ENCODE measurements at regions not wholly inside any gene's neighbourhood (a gene's known extent, or its start where the extent isn't known, plus 50 kb on each side); places are given as distances from the start of the nearest gene placed in this dataset.
A peak's percentile ranks its signal among the peaks of the same experiment; 100 is the strongest.

DNA sequence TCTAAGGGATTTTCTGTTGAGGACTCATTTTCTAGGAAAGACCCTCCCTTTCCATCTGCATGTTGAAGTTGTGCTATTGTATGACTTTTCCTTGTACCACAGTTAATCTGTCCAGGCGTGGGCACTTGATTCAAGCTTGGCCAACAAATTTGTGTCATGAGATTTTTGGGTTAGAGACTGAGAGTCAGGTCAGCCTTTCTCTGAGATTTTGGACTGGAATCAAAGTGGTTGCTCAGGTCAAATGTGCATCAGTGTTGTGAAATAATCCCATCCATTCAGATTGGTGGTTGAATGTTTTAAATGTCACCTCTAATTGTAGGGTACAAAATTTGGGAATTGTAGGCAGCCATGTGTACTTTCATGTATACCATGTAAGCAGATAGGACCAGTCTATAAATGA is 545.2 kb upstream of the IGFBP7 start:
- H3K4me1 Mint-ChIP-seq = no peaks in the 10 kb centered on the region
- DNase-seq (no peak), ATAC-seq (ENCODE audit: low read depth in 2 of 2) (no peak)
- H3K27me3 Mint-ChIP-seq = no peaks in the 10 kb centered on the region
- no peaks in the 10 kb centered on the region for H3K9me3 ChIP-seq (ENCODE audit: control insufficient read depth in 2 of 2, low read length in 2 of 2)
- H3K27ac ChIP-seq (ENCODE audit: insufficient read depth, low read length, poor library complexity, severe bottlenecking) = no peak overlapping the region
- no peaks in the 10 kb centered on the region for H3K27me3 ChIP-seq (ENCODE audit: control insufficient read depth, insufficient read depth, low read length)
- H3K4me3 Mint-ChIP-seq = no peak overlapping the region
- H3K36me3 ChIP-seq (ENCODE audit: control insufficient read depth, insufficient read depth, low read length) = no peaks in the 10 kb centered on the region
- H3K36me3 Mint-ChIP-seq = no peaks in the 10 kb centered on the region
- no peak overlapping the region for H3K4me3 ChIP-seq (ENCODE audit: low read depth, low read length)
- H3K27ac Mint-ChIP-seq = peak overlapping the region in 1 of 3 donors; percentile 70
- H3K9me3 Mint-ChIP-seq = peaks cover 0 to 7% (median 5%) of the 10 kb centered on the region in 7 donors
- no peaks in the 10 kb centered on the region for H3K4me1 ChIP-seq (ENCODE audit: control insufficient read depth, insufficient read depth, low read length, poor library complexity, severe bottlenecking)

DNA sequence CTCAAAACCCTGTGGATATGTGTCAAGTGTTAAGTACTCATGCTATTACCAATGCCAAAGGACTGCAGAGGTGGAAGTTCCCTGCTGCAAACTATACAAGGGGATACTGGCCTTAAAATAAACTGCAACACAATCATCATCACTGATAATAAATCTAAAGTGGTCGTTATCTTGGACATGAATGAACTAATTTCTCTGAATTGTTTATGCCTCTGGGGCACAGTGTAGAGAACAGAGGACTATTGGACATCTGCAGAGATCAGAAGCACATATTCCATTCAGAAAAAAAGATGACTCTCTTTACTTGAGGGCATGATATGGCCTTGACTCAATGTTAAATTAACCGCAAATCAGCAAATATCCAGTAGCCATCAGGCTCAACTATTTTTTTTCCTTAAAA is 542.6 kb upstream of the IGFBP7 start:
- H3K9me3 ChIP-seq (ENCODE audit: control insufficient read depth in 2 of 2, low read length in 2 of 2) = no peaks in the 10 kb centered on the region
- no peaks in the 10 kb centered on the region for H3K27me3 ChIP-seq (ENCODE audit: control insufficient read depth, insufficient read depth, low read length)
- no peak overlapping the region for H3K4me3 Mint-ChIP-seq
- no peaks in the 10 kb centered on the region for H3K36me3 ChIP-seq (ENCODE audit: control insufficient read depth, insufficient read depth, low read length)
- H3K27ac Mint-ChIP-seq = no peak overlapping the region
- DNase-seq = no peak
- H3K36me3 Mint-ChIP-seq = no peaks in the 10 kb centered on the region
- no peak overlapping the region for H3K4me3 ChIP-seq (ENCODE audit: low read depth, low read length)
- no peak for ATAC-seq (ENCODE audit: low read depth in 2 of 2)
- H3K4me1 ChIP-seq (ENCODE audit: control insufficient read depth, insufficient read depth, low read length, poor library complexity, severe bottlenecking) = no peaks in the 10 kb centered on the region
- H3K4me1 Mint-ChIP-seq = no peaks in the 10 kb centered on the region
- H3K9me3 Mint-ChIP-seq = peaks cover 0 to 5% (median 4%) of the 10 kb centered on the region in 7 donors
- no peak overlapping the region for H3K27ac ChIP-seq (ENCODE audit: insufficient read depth, low read length, poor library complexity, severe bottlenecking)
- H3K27me3 Mint-ChIP-seq = no peaks in the 10 kb centered on the region

DNA sequence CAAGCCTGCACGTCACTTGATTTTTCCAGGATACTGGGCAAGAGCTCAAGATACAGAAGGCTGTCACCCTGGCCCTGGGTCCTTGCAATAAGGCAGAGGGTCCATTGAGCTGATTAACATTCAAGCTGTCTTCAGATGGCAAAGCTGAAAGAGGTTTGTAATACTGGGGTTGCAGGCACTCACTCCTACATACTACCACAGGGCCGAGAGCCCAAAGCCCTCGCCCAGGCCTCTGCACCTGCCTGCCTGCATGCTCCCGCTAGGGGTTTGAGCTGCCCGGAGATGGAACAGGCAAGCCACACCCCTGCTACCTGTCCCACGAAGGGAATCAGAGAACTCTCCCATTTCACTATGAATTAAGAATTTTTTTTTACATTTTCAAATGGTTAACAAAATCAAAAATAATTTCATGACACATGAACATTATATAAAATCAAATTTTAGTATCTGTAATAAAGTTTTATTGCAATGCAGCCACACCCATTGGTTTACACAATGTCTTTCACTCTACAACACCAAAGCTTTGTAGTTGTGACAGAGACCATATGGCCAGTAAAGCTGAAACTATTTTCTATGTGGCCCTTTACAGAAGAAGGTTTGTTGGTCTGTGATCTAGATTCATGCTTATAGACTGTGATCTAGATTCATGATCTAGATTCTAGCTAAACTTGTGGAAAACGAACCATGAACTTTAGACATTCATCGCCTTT is 530.4 kb upstream of the IGFBP7 start:
- H3K4me1 ChIP-seq (ENCODE audit: control insufficient read depth, insufficient read depth, low read length, poor library complexity, severe bottlenecking) = no peaks in the 10 kb centered on the region
- ATAC-seq (ENCODE audit: low read depth in 2 of 2) (no peak), DNase-seq (no peak)
- no peak overlapping the region for H3K27ac ChIP-seq (ENCODE audit: insufficient read depth, low read length, poor library complexity, severe bottlenecking)
- H3K27me3 ChIP-seq (ENCODE audit: control insufficient read depth, insufficient read depth, low read length) = no peaks in the 10 kb centered on the region
- no peaks in the 10 kb centered on the region for H3K27me3 Mint-ChIP-seq
- no peaks in the 10 kb centered on the region for H3K4me1 Mint-ChIP-seq
- H3K9me3 ChIP-seq (ENCODE audit: control insufficient read depth in 2 of 2, low read length in 2 of 2) = no peaks in the 10 kb centered on the region
- H3K9me3 Mint-ChIP-seq = peaks cover 0 to 3% (median 0%) of the 10 kb centered on the region in 7 donors
- H3K36me3 Mint-ChIP-seq = no peaks in the 10 kb centered on the region
- no peak overlapping the region for H3K4me3 ChIP-seq (ENCODE audit: low read depth, low read length)
- no peak overlapping the region for H3K27ac Mint-ChIP-seq
- no peaks in the 10 kb centered on the region for H3K36me3 ChIP-seq (ENCODE audit: control insufficient read depth, insufficient read depth, low read length)
- no peak overlapping the region for H3K4me3 Mint-ChIP-seq

DNA sequence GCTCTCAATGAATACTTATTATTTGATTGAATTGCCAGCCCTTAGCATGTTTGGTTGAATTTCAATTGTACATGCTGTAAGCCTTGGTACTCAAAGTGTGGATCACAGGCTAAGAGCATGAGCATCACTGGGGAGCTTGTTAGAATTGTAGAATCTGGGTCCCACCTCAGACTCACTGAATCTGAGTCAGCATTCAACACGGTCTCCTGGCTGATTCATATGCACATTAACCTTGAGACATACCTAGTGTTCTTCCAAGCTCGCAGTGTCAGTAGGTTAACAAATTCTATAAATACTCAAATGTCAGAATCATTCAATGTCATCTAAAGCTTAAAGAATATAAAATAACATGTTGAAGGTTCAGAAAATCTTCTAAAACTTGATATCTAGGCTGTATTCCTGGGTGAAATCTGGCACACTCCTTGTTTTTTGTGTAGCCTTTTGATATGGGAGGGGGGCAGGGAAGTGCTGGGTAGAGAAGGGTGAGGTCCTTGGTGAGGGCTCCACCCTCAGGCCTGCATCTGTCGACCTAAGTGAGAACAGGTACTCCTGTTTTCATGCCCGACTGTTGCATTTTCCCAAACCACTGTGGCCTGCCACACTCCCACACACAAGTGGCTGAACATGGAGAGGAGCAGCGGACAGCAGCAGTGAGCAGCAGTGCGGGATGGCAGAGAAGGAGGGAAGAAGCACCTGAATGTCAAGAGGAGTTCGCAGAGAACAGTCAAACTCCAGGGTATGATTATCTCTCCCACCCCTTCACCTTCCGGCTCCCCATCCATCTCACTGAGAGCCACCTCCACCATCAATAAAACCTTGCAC is 529.6 kb upstream of the IGFBP7 start:
- H3K36me3 Mint-ChIP-seq = no peaks in the 10 kb centered on the region
- ATAC-seq (ENCODE audit: low read depth in 2 of 2) (no peak), DNase-seq (no peak)
- no peaks in the 10 kb centered on the region for H3K9me3 ChIP-seq (ENCODE audit: control insufficient read depth in 2 of 2, low read length in 2 of 2)
- H3K27ac Mint-ChIP-seq = no peak overlapping the region
- H3K4me3 ChIP-seq (ENCODE audit: low read depth, low read length) = no peak overlapping the region
- H3K4me3 Mint-ChIP-seq = no peak overlapping the region
- no peaks in the 10 kb centered on the region for H3K27me3 Mint-ChIP-seq
- H3K4me1 ChIP-seq (ENCODE audit: control insufficient read depth, insufficient read depth, low read length, poor library complexity, severe bottlenecking) = no peaks in the 10 kb centered on the region
- no peaks in the 10 kb centered on the region for H3K36me3 ChIP-seq (ENCODE audit: control insufficient read depth, insufficient read depth, low read length)
- H3K27me3 ChIP-seq (ENCODE audit: control insufficient read depth, insufficient read depth, low read length) = no peaks in the 10 kb centered on the region
- no peak overlapping the region for H3K27ac ChIP-seq (ENCODE audit: insufficient read depth, low read length, poor library complexity, severe bottlenecking)
- H3K4me1 Mint-ChIP-seq = no peaks in the 10 kb centered on the region
- peaks cover 0 to 3% (median 0%) of the 10 kb centered on the region in 7 donors for H3K9me3 Mint-ChIP-seq

DNA sequence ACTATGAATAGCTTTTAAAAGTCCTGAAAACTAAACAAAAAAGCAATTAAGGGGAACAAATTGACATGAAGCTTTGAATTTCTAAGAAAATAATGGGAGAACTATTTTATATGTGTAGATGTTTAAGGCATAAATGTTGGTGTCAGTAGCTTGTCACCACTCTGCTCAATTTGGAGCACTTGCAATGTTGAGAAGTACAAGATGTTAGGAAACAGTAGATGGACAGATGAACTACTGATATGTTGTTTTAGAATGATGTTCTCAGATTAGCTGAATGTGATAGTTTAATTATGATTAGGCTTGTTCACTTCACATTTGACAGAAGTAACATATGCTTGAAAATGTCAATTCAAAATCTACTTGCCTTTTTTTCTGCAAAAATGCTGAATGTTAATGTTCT is 525.7 kb upstream of the IGFBP7 start:
- ATAC-seq (ENCODE audit: low read depth in 2 of 2) = no peak
- no peaks in the 10 kb centered on the region for H3K36me3 Mint-ChIP-seq
- no peaks in the 10 kb centered on the region for H3K36me3 ChIP-seq (ENCODE audit: control insufficient read depth, insufficient read depth, low read length)

DNA sequence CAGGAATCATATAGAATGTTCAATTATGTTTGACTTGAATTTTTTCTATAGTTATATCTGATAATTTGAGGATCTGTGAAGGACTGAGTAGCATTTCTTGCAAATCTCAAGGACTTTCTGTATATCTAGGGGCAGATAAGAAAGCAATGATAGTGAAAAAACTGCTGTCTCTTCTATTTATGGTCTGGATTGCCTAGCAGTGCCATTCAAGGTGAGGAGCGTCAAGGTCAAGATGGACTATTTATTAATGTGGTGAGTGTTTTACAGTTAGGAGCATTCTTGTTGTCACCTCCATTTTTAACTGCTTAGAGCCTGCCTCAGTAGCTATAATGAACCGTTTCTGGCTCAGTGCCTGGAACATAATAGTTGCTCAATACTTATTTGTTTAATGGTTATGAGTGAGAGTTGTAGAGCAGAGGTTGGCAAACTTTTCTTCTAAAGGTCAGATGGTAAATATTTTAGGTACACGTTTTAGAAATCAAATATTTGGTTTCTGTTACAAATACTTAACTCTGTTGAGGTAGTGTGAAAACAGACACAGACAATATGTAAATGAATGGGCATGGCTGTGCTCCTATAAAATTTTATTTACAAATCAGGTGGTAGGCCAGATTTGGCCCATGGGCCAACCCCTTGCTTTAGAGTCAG is 523.2 kb upstream of the IGFBP7 start:
- Mint-ChIP-seq H3K27ac (no peak overlapping the region), H3K4me1 (no peaks in the 10 kb centered on the region), H3K36me3 (no peaks in the 10 kb centered on the region), H3K9me3 (peaks cover 0 to 16% (median 4%) of the 10 kb centered on the region in 7 donors), H3K27me3 (no peaks in the 10 kb centered on the region), H3K4me3 (no peak overlapping the region)
- no peak overlapping the region for H3K27ac ChIP-seq (ENCODE audit: insufficient read depth, low read length, poor library complexity, severe bottlenecking)
- no peaks in the 10 kb centered on the region for H3K36me3 ChIP-seq (ENCODE audit: control insufficient read depth, insufficient read depth, low read length)
- ATAC-seq (ENCODE audit: low read depth in 2 of 2) = no peak
- no peaks in the 10 kb centered on the region for H3K27me3 ChIP-seq (ENCODE audit: control insufficient read depth, insufficient read depth, low read length)
- no peaks in the 10 kb centered on the region for H3K4me1 ChIP-seq (ENCODE audit: control insufficient read depth, insufficient read depth, low read length, poor library complexity, severe bottlenecking)
- H3K4me3 ChIP-seq (ENCODE audit: low read depth, low read length) = no peak overlapping the region
- DNase-seq = no peak
- H3K9me3 ChIP-seq (ENCODE audit: control insufficient read depth in 2 of 2, low read length in 2 of 2) = no peaks in the 10 kb centered on the region

More for the DNA sequence above, 525.7 kb upstream of the IGFBP7 start:
- Histone ChIP-seq H3K4me1 (ENCODE audit: control insufficient read depth, insufficient read depth, low read length, poor library complexity, severe bottlenecking) (no peaks in the 10 kb centered on the region), H3K27ac (ENCODE audit: insufficient read depth, low read length, poor library complexity, severe bottlenecking) (no peak overlapping the region), H3K27me3 (ENCODE audit: control insufficient read depth, insufficient read depth, low read length) (no peaks in the 10 kb centered on the region), H3K4me3 (ENCODE audit: low read depth, low read length) (no peak overlapping the region), H3K9me3 (ENCODE audit: control insufficient read depth in 2 of 2, low read length in 2 of 2) (no peaks in the 10 kb centered on the region)
- H3K4me1 Mint-ChIP-seq = no peaks in the 10 kb centered on the region
- DNase-seq = no peak
- H3K9me3 Mint-ChIP-seq = peaks cover 0 to 12% (median 2%) of the 10 kb centered on the region in 7 donors
- H3K27me3 Mint-ChIP-seq = no peaks in the 10 kb centered on the region
- no peak overlapping the region for H3K4me3 Mint-ChIP-seq
- H3K27ac Mint-ChIP-seq = no peak overlapping the region

DNA sequence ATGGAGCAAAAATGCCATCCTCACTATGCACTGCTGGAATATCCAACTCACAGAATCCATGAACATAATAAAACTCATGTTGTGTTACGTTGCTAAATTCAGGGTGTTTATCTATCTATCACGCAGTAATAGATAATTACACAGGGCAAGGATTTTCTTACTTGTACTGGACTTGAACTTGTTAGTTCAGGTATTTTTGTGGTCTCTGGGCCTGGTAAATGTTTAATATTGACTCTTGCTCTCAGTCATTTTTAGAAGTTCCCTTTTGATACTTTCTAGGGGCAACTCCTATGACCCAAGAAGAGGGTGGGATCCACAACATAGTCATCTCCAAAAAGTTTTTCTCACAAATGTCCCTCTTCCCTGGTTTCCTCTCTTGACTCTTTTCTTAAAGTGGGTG is 522.4 kb upstream of the IGFBP7 start:
- DNase-seq (no peak), ATAC-seq (ENCODE audit: low read depth in 2 of 2) (no peak)
- no peaks in the 10 kb centered on the region for H3K4me1 ChIP-seq (ENCODE audit: control insufficient read depth, insufficient read depth, low read length, poor library complexity, severe bottlenecking)
- Mint-ChIP-seq H3K27me3 (no peaks in the 10 kb centered on the region), H3K9me3 (peaks cover 0 to 21% (median 6%) of the 10 kb centered on the region in 7 donors), H3K4me3 (no peak overlapping the region), H3K36me3 (no peaks in the 10 kb centered on the region), H3K4me1 (no peaks in the 10 kb centered on the region), H3K27ac (no peak overlapping the region)
- no peak overlapping the region for H3K4me3 ChIP-seq (ENCODE audit: low read depth, low read length)
- no peak overlapping the region for H3K27ac ChIP-seq (ENCODE audit: insufficient read depth, low read length, poor library complexity, severe bottlenecking)
- no peaks in the 10 kb centered on the region for H3K27me3 ChIP-seq (ENCODE audit: control insufficient read depth, insufficient read depth, low read length)
- no peaks in the 10 kb centered on the region for H3K9me3 ChIP-seq (ENCODE audit: control insufficient read depth in 2 of 2, low read length in 2 of 2)
- H3K36me3 ChIP-seq (ENCODE audit: control insufficient read depth, insufficient read depth, low read length) = no peaks in the 10 kb centered on the region

All from CD4-positive, CD25-positive, alpha-beta regulatory T cell (primary cell).